AG09309 (cell line): ENCODE measurements at regions not wholly inside any gene's neighbourhood (a gene's known extent, or its start where the extent isn't known, plus 50 kb on each side); places are given as distances from the start of the nearest gene placed in this dataset.

ENCODE experiments used
- DNase-seq: peaks from one replicate; pipeline ENCODE4 v3.0.0-alpha.2; 2010; ENCODE audit warnings: low read depth
- H3K4me3 ChIP-seq: 2 replicates; pipeline ENCODE4 v1.5.1; 2011; ENCODE audit warnings: mild to moderate bottlenecking, low read depth, low read length, moderate library complexity; ENCODE audit not compliant: control insufficient read depth
- CTCF ChIP-seq: IDR thresholded peaks from 2 replicates; pipeline ENCODE4 v1.5.1; 2011; ENCODE audit warnings: mild to moderate bottlenecking, low read depth, low read length, inconsistent platforms; ENCODE audit not compliant: insufficient read depth, control insufficient read depth; ENCODE audit errors: missing control alignments

- DNase-seq: no peak
- no peak for TF ChIP-seq CTCF
- H3K4me3 ChIP-seq: no peak overlapping the region
Observed at GRCh38 chr1:106791041-106791440, 265.4 kb upstream of the PRMT6 start.

GRCh38 chr1:106793651-106794050 lies 262.8 kb upstream of the PRMT6 start:
- TF ChIP-seq CTCF: no peak
- no peak overlapping the region for H3K4me3 ChIP-seq
- DNase-seq: no peak

- DNase-seq: peak; percentile 18
- TF ChIP-seq CTCF: peak; percentile 21
- no peak overlapping the region for H3K4me3 ChIP-seq
Observed at GRCh38 chr1:106798991-106799390, 257.5 kb upstream of the PRMT6 start.

GRCh38 chr1:106802181-106802580 lies 254.3 kb upstream of the PRMT6 start:
- DNase-seq: no peak
- TF ChIP-seq CTCF: no peak
- no peak overlapping the region for H3K4me3 ChIP-seq

GRCh38 chr1:106814418-106814817 lies 242.1 kb upstream of the PRMT6 start:
- DNase-seq: no peak
- no peak overlapping the region for H3K4me3 ChIP-seq
- no peak for TF ChIP-seq CTCF

- no peak for TF ChIP-seq CTCF
- no peak for DNase-seq
- H3K4me3 ChIP-seq: no peak overlapping the region
Observed at GRCh38 chr1:106817575-106817974, 238.9 kb upstream of the PRMT6 start.

GRCh38 chr1:106831511-106831910 lies 225.0 kb upstream of the PRMT6 start:
- H3K4me3 ChIP-seq: no peak overlapping the region
- DNase-seq: no peak
- no peak for TF ChIP-seq CTCF
